Keratinocyte (primary cell): ENCODE measurements at regions not wholly inside any gene's neighbourhood (a gene's known extent, or its start where the extent isn't known, plus 50 kb on each side); places are given as distances from the start of the nearest gene placed in this dataset.

Experiments used
- CTCF ChIP-seq, 3 experiments: IDR thresholded peaks in 1 of 3; conservative IDR thresholded peaks in 1 of 3; optimal IDR thresholded peaks in 1 of 3; 2 replicates in 2 of 3; 3 replicates in 1 of 3; pipeline versions ENCODE3 to v1.5.1; 2011; ENCODE audit warnings: low read length in 3 of 3, mild to moderate bottlenecking in 3 of 3, moderate library complexity in 2 of 3, control low read depth in 1 of 3, inconsistent platforms in 1 of 3; ENCODE audit not compliant: insufficient read depth in 2 of 3; ENCODE audit errors: extremely low read depth in 1 of 3
- EZH2 ChIP-seq: IDR thresholded peaks from one replicate; pipeline ENCODE4 v1.6.1; 2012; ENCODE audit warnings: inconsistent platforms, mild to moderate bottlenecking, low read length, moderate library complexity

DNA sequence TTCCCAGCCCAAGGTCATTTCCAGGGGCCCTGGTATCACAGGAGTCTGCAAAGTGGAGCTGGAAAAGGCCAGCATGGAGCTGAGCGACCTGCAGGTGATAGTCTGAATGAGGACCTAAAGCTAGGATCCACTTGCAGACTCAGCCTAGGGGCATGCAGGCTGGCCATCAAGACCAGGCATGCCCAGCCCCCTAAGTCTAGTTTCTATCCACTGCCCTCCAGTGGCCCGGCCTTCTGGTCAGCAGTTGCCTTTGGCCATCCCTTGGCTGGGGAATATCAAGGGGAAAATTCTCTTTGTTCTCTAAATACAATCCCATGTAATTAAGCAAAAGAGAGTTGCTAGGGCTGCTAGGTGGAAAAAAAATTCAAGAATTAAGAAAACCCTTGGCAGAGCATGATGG is 96.3 kb upstream of the LHX5 start:
- TF ChIP-seq CTCF (optimal IDR thresholded peaks at IDR 0.05 in 1 of 3, IDR thresholded peaks at IDR 0.05 in 1 of 3, conservative IDR thresholded peaks at IDR 0.05 in 1 of 3; ENCODE audit: extremely low read depth in 1 of 3, insufficient read depth in 2 of 3, low read length in 3 of 3) (no peak), EZH2 (no peak)
